Motor neuron (in vitro differentiated cells): ENCODE measurements at regions not wholly inside any gene's neighbourhood (a gene's known extent, or its start where the extent isn't known, plus 50 kb on each side); places are given as distances from the start of the nearest gene placed in this dataset.
"Not testable (repeated sequence)": the region's sequence is repeated elsewhere in the genome, so short reads cannot be mapped to it uniquely, and the experiment has no call there.

Experiments used
- ATAC-seq, 8 experiments: fragments of 200-7000 bp; cut with Tn5 transposase; replicated peaks in 6 of 8; 2 replicates each; pipeline ENCODE4 v1.8.0; 2021; ENCODE audit warnings: mild to moderate bottlenecking in 8 of 8, moderate library complexity in 8 of 8
- H3K27ac ChIP-seq, 2 donors: fragments of 250-450 bp; sonication (Bioruptor Pico); 2 replicates each; pipeline ENCODE4 v1.9.0; 2021; ENCODE audit warnings: antibody characterized with exemption in 2 of 2, mild to moderate bottlenecking in 2 of 2, moderate library complexity in 1 of 2
- H3K4me1 ChIP-seq, 2 donors: fragments of 250-450 bp; sonication (Bioruptor Pico); replicated peaks in 1 of 2; 2 replicates each; pipeline ENCODE4 v1.6.1; 2021; ENCODE audit warnings: antibody characterized with exemption in 2 of 2, mild to moderate bottlenecking in 2 of 2, moderate library complexity in 1 of 2
- H3K4me3 ChIP-seq, 5 donors: fragments of 250-450 bp; sonication (Bioruptor Pico); 2 replicates each; pipeline ENCODE4 v1.9.0; 2021; ENCODE audit warnings: antibody characterized with exemption in 5 of 5, mild to moderate bottlenecking in 5 of 5, moderate library complexity in 4 of 5
- WGBS, 10 experiments: fragments of 450-650 bp; shearing (Covaris generic); methylation state at CpG; one replicate each; pipeline ENCODE4 v1.0.0; 2022; 5-methylcytosine and 5-hydroxymethylcytosine counted together
- in situ Hi-C, 9 experiments: fragments of 400-800 bp; cut with MboI; loops; one replicate each; pipeline ENCODE4 v1.15.0; 2021; ENCODE audit warnings: low sequenced_read_pairs in 9 of 9, low pct_unique_long_range_greater_than_20kb in 2 of 9; ENCODE audit not compliant: unreplicated experiment in 9 of 9

DNA sequence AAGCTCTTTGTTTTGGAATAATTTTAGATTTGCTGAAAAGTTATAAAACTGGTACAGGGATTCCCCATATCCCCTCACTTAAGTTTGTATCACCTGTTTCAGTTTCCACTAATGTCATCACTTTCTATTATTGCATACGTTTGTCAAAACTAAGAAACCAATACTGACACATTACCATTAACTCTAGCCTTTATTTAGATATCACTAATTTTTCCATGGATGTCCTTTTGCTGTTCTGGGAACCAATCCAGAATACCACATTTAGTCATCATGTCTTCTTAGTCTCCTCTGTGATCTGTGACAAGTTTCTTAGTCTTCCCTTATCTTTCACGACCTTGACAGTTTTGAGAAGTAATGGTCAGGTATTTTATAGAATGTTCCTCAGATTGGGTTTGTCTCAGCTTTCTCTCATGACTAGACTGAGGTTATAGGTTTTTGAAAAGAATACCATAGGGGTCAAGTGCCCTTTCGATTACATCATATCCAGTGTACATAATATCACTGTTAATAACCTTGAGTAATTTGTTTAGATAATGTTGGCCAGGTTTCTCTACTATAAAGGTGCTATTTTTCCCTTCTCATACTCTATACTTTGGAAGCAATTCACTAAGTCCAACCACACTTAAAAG lies 51.9 kb upstream of the NMUR2 start:
- in situ Hi-C loops = no loop called here

GRCh38 chr5:152462021-152462721 lies 57.1 kb upstream of the NMUR2 start:
- in situ Hi-C loops = no loop called here
- WGBS, 10 experiments = 0 to 100% (median 85%) methylated on average over 1 to 4 of the region's 4 CpGs; no CpG with 5 or more reads in 1 of the 10 experiments
- no peak for ATAC-seq

More for the DNA sequence above, 51.9 kb upstream of the NMUR2 start:
- H3K4me1 ChIP-seq = no peaks in the 10 kb centered on the region
- 0 to 100% (median 89%) methylated on average over 1 to 3 of the region's 3 CpGs; no CpG with 5 or more reads in 1 of the 10 experiments for WGBS, 10 experiments
- no peak overlapping the region for H3K27ac ChIP-seq
- no peak for ATAC-seq
- no peak overlapping the region for H3K4me3 ChIP-seq

GRCh38 chr5:152464048-152464447 lies 59.0 kb upstream of the NMUR2 start:
- H3K4me3 ChIP-seq = no peak overlapping the region
- H3K27ac ChIP-seq = no peak overlapping the region
- WGBS, 10 experiments = 0 to 100% (median 80%) methylated on average over 1 to 4 of the region's 4 CpGs; no CpG with 5 or more reads in 3 of the 10 experiments
- no peak for ATAC-seq
- in situ Hi-C loops = no loop called here
- H3K4me1 ChIP-seq = no peaks in the 10 kb centered on the region

More at GRCh38 chr5:152462021-152462721, 57.1 kb upstream of the NMUR2 start:
- H3K27ac ChIP-seq = no peak overlapping the region
- no peaks in the 10 kb centered on the region for H3K4me1 ChIP-seq
- H3K4me3 ChIP-seq = no peak overlapping the region

GRCh38 chr5:152465140-152465539 lies 60.1 kb upstream of the NMUR2 start:
- H3K27ac ChIP-seq = no peak overlapping the region
- ATAC-seq = peak in 2 of 8 experiments; percentile 95 to 98
- in situ Hi-C loops = no loop called here
- no peaks in the 10 kb centered on the region for H3K4me1 ChIP-seq
- no peak overlapping the region for H3K4me3 ChIP-seq

GRCh38 chr5:152466085-152466745 lies 61.1 kb upstream of the NMUR2 start:
- in situ Hi-C loops = no loop called here
- Histone ChIP-seq H3K27ac (no peak overlapping the region), H3K4me3 (no peak overlapping the region), H3K4me1 (no peaks in the 10 kb centered on the region)
- WGBS, 10 experiments = 0 to 100% (median 52%) methylated on average over 1 to 2 of the region's 3 CpGs; no CpG with 5 or more reads in 2 of the 10 experiments
- no peak for ATAC-seq

- in situ Hi-C loops = no loop called here
- Histone ChIP-seq H3K4me1 (peaks cover 0 to 21% of the 10 kb centered on the region in 2 donors), H3K4me3 (no peak overlapping the region), H3K27ac (no peak overlapping the region)
- 0 to 100% (median 60%) methylated on average over 1 to 3 of the region's 3 CpGs; no CpG with 5 or more reads in 1 of the 10 experiments for WGBS, 10 experiments
- no peak for ATAC-seq
These were observed 65.1 kb upstream of the NMUR2 start for GRCh38 chr5:152470167-152470566.

- in situ Hi-C loops = no loop called here
- Histone ChIP-seq H3K27ac (no peak overlapping the region), H3K4me3 (no peak overlapping the region), H3K4me1 (peaks cover 0 to 24% of the 10 kb centered on the region in 2 donors)
- peak in 5 of 8 experiments; percentile 36 to 85 (median 70) for ATAC-seq
These were observed 67.0 kb upstream of the NMUR2 start for GRCh38 chr5:152472083-152472482.

GRCh38 chr5:152474961-152475360 lies 69.9 kb upstream of the NMUR2 start:
- in situ Hi-C loops = no loop called here
- Histone ChIP-seq H3K4me1 (peaks cover 0 to 24% of the 10 kb centered on the region in 2 donors), H3K4me3 (no peak overlapping the region), H3K27ac (no peak overlapping the region)
- no peak for ATAC-seq
- 0 to 71% (median 43%) methylated on average over 1 of the region's 1 CpG; no CpG with 5 or more reads in 4 of the 10 experiments for WGBS, 10 experiments

DNA sequence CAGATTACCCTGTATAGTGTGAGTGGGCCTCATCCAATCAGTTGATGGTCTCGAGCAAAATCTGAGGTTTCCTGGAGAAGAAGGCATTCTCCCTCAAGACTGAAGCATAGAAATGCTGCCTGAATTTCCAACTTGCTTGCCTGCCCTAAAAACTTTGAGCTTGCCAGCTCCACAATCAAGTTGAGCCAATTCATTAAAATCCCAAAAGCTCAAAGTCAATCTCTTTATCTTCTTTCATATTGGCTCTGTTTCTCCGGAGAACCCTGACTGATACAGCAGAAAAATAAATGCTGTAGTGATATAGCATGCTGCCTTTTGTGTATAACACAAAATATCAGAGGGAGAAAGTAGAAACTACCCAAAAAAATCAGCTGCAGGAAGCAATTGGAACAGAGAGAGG lies 72.5 kb upstream of the NMUR2 start:
- in situ Hi-C loops = no loop called here
- Histone ChIP-seq H3K27ac (no peak overlapping the region), H3K4me1 (peaks cover 0 to 11% of the 10 kb centered on the region in 2 donors), H3K4me3 (no peak overlapping the region)
- ATAC-seq = no peak
- 0 to 100% (median 87%) methylated on average over 1 to 2 of the region's 2 CpGs for WGBS, 10 experiments

DNA sequence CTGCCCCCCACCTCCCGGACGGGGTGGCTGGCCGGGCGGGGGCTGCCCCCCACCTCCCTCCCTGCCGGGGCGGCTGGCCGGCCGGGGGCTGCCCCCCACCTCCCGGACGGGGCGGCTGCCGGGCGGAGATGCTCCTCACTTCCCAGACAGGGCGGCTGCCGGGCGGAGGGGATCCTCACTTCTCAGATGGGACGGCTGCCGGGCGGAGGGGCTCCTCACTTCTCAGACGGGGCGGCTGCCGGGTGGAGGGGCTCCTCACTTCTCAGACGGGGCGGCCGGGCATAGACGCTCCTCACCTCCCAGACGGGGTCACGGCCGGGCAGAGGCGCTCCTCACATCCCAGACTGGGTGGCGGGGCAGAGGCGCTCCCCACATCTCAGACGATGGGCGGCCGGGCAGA lies 74.8 kb upstream of the NMUR2 start:
- ATAC-seq, H3K27ac ChIP-seq, H3K4me3 ChIP-seq, H3K4me1 ChIP-seq, in situ Hi-C loops: not testable (repeated sequence)
- no CpG with 5 or more reads among the region's 35 CpGs for WGBS, 10 experiments

DNA sequence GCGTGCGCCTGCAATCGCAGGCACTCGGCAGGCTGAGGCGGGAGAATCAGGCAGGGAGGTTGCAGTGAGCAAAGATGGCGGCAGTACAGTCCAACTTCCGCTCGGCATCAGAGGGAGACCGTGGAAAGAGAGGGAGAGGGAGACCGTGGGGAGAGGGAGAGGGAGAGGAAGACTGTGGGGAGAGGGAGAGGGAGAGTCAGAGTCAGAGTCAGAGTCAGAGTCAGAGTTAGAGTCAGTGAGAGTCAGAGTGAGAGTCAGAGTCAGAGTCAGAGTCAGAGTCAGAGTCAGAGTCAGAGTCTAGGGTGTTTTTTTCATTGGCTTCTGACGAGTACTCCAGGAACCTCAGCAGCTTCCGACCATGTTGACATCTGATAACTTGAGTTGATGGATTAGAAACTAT lies 75.6 kb upstream of the NMUR2 start:
- ATAC-seq, H3K4me1 ChIP-seq, H3K4me3 ChIP-seq, H3K27ac ChIP-seq, in situ Hi-C loops: not testable (repeated sequence)
- 14 to 88% (median 62%) methylated on average over 1 to 2 of the region's 12 CpGs; no CpG with 5 or more reads in 4 of the 10 experiments for WGBS, 10 experiments

DNA sequence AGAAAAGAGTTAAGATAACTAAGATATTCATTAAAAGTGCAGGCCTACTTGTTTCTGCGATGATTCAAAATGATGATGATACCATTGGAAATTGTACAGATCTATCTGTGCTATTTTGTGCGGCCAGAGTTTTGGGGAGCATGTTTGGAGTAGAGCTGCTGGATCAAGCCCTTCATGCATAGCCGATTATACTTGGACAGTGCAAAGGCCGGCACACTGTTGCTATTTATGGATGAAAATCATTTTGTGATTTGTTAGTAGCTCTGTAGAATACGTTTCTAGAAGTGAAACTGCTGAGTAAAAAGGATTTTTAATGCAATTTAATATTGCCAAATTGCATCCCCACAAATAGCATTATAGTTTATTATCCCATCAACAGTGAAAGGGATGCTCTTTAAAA lies 82.1 kb upstream of the NMUR2 start:
- 20 to 100% (median 73%) methylated on average over 1 to 5 of the region's 5 CpGs for WGBS, 10 experiments
- Histone ChIP-seq H3K4me3 (no peak overlapping the region), H3K4me1 (no peaks in the 10 kb centered on the region), H3K27ac (no peak overlapping the region)
- in situ Hi-C loops = no loop called here
- ATAC-seq = no peak

DNA sequence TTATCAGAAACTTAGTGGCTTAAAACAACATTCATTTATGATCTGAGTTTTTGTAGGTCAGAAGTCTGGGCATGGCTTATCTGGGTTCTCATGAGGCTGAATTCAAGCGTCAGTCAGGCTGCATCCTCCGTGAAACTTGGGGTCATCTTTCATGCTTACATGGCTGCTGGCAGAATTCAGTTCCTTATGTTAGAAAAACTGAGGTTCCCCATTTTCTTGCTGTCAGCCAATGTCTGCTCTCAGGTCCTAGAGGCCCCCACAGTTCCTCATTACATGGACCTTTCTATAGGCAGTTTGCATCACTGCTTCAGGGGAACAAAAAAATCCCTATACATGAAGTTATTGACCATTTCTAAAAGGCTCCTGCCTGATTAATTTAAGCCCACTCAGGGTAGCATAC lies 83.8 kb upstream of the NMUR2 start:
- ATAC-seq = no peak
- 20 to 95% (median 86%) methylated on average over 1 to 2 of the region's 2 CpGs; no CpG with 5 or more reads in 3 of the 10 experiments for WGBS, 10 experiments
- no peak overlapping the region for H3K27ac ChIP-seq
- H3K4me3 ChIP-seq = no peak overlapping the region
- no peaks in the 10 kb centered on the region for H3K4me1 ChIP-seq
- in situ Hi-C loops = no loop called here
